Skeletal muscle tissue (tissue), 3 donors: ENCODE measurements at regions not wholly inside any gene's neighbourhood (a gene's known extent, or its start where the extent isn't known, plus 50 kb on each side); places are given as distances from the start of the nearest gene placed in this dataset.

ENCODE experiments used
- H3K27ac ChIP-seq: one replicate; pipeline ENCODE4 v1.7.0; 2013; ENCODE audit warnings: mild to moderate bottlenecking, low read depth, low read length, inconsistent platforms
- H3K27me3 ChIP-seq, 3 donors: one replicate each; pipeline ENCODE4 v1.7.0; 2013; ENCODE audit warnings: low read length in 3 of 3; ENCODE audit not compliant: control insufficient read depth in 3 of 3, insufficient read depth in 3 of 3
- H3K36me3 ChIP-seq, 3 donors: one replicate each; pipeline ENCODE4 v1.7.0; 2013; ENCODE audit warnings: low read length in 3 of 3; ENCODE audit not compliant: control insufficient read depth in 3 of 3, insufficient read depth in 3 of 3
- H3K4me1 ChIP-seq, 3 donors: one replicate each; pipeline ENCODE4 v1.7.0; 2013; ENCODE audit warnings: low read length in 3 of 3, mild to moderate bottlenecking in 3 of 3; ENCODE audit not compliant: control insufficient read depth in 3 of 3, insufficient read depth in 3 of 3
- H3K4me3 ChIP-seq, 3 donors: one replicate each; pipeline ENCODE4 v1.7.0; 2013; ENCODE audit warnings: low read length in 3 of 3
- H3K9ac ChIP-seq, 3 donors: one replicate each; pipeline ENCODE4 v1.7.0; 2013; ENCODE audit warnings: low read length in 3 of 3, mild to moderate bottlenecking in 3 of 3, moderate library complexity in 2 of 3, low read depth in 1 of 3
- H3K9me3 ChIP-seq, 3 donors: one replicate each; pipeline ENCODE4 v1.7.0; 2013; ENCODE audit warnings: low read length in 3 of 3; ENCODE audit not compliant: control insufficient read depth in 3 of 3
- donor health status: Osteomylitis.

- Histone ChIP-seq H3K36me3 (no peaks in the 10 kb centered on the region), H3K9me3 (no peaks in the 10 kb centered on the region), H3K27ac (no peak overlapping the region), H3K4me3 (no peak overlapping the region), H3K4me1 (no peaks in the 10 kb centered on the region), H3K9ac (no peak overlapping the region), H3K27me3 (peaks cover 0 to 8% (median 0%) of the 10 kb centered on the region in 3 donors)
Measured at GRCh38 chr10:117448802-117449201, 73.6 kb upstream of the PDZD8 start.

- no peaks in the 10 kb centered on the region for H3K36me3 ChIP-seq
- H3K9ac ChIP-seq: no peak overlapping the region
- peaks cover 7 to 12% (median 10%) of the 10 kb centered on the region in 3 donors for H3K4me1 ChIP-seq
- H3K27me3 ChIP-seq: peaks cover 0 to 8% (median 0%) of the 10 kb centered on the region in 3 donors
- H3K9me3 ChIP-seq: no peaks in the 10 kb centered on the region
- H3K4me3 ChIP-seq: no peak overlapping the region
- no peak overlapping the region for H3K27ac ChIP-seq
Measured at GRCh38 chr10:117445992-117446391, 70.8 kb upstream of the PDZD8 start.

- H3K36me3 ChIP-seq: no peaks in the 10 kb centered on the region
- no peaks in the 10 kb centered on the region for H3K9me3 ChIP-seq
- H3K9ac ChIP-seq: no peak overlapping the region
- H3K27me3 ChIP-seq: peaks cover 0 to 8% (median 0%) of the 10 kb centered on the region in 3 donors
- peaks cover 7 to 12% (median 10%) of the 10 kb centered on the region in 3 donors for H3K4me1 ChIP-seq
- no peak overlapping the region for H3K4me3 ChIP-seq
- no peak overlapping the region for H3K27ac ChIP-seq
Measured at GRCh38 chr10:117444497-117445040, 69.3 kb upstream of the PDZD8 start.

- Histone ChIP-seq H3K27me3 (peaks cover 0 to 8% (median 0%) of the 10 kb centered on the region in 3 donors), H3K9me3 (no peaks in the 10 kb centered on the region), H3K4me3 (no peak overlapping the region), H3K27ac (no peak overlapping the region), H3K9ac (no peak overlapping the region), H3K4me1 (peaks cover 7 to 12% (median 10%) of the 10 kb centered on the region in 3 donors), H3K36me3 (no peaks in the 10 kb centered on the region)
Measured at GRCh38 chr10:117443686-117444041, 68.4 kb upstream of the PDZD8 start.

- peak overlapping the region; percentile 37 to 63 (median 55) for H3K4me3 ChIP-seq
- H3K4me1 ChIP-seq: peaks cover 7 to 12% (median 10%) of the 10 kb centered on the region in 3 donors
- no peaks in the 10 kb centered on the region for H3K9me3 ChIP-seq
- H3K27ac ChIP-seq: no peak overlapping the region
- H3K9ac ChIP-seq: peak overlapping the region in 1 of 3 donors; percentile 16
- peaks cover 0 to 8% (median 0%) of the 10 kb centered on the region in 3 donors for H3K27me3 ChIP-seq
- no peaks in the 10 kb centered on the region for H3K36me3 ChIP-seq
Measured at GRCh38 chr10:117442944-117443685, 67.9 kb upstream of the PDZD8 start.

GRCh38 chr10:117442521-117442920, 67.3 kb upstream of the PDZD8 start:
- H3K4me3 ChIP-seq: no peak overlapping the region
- H3K27ac ChIP-seq: peak overlapping the region; percentile 12
- no peaks in the 10 kb centered on the region for H3K36me3 ChIP-seq
- H3K9me3 ChIP-seq: no peaks in the 10 kb centered on the region
- no peak overlapping the region for H3K9ac ChIP-seq
- peaks cover 0 to 8% (median 0%) of the 10 kb centered on the region in 3 donors for H3K27me3 ChIP-seq
- H3K4me1 ChIP-seq: peaks cover 7 to 12% (median 10%) of the 10 kb centered on the region in 3 donors

- no peaks in the 10 kb centered on the region for H3K36me3 ChIP-seq
- peaks cover 0 to 8% (median 0%) of the 10 kb centered on the region in 3 donors for H3K27me3 ChIP-seq
- no peak overlapping the region for H3K9ac ChIP-seq
- no peaks in the 10 kb centered on the region for H3K9me3 ChIP-seq
- peaks cover 7 to 12% (median 10%) of the 10 kb centered on the region in 3 donors for H3K4me1 ChIP-seq
- H3K4me3 ChIP-seq: no peak overlapping the region
- peak overlapping the region; percentile 12 for H3K27ac ChIP-seq
Measured at GRCh38 chr10:117441812-117442443, 66.7 kb upstream of the PDZD8 start.

- H3K9ac ChIP-seq: no peak overlapping the region
- H3K4me1 ChIP-seq: peaks cover 7 to 12% (median 10%) of the 10 kb centered on the region in 3 donors
- no peaks in the 10 kb centered on the region for H3K9me3 ChIP-seq
- H3K27ac ChIP-seq: no peak overlapping the region
- no peak overlapping the region for H3K4me3 ChIP-seq
- H3K27me3 ChIP-seq: peaks cover 0 to 13% (median 4%) of the 10 kb centered on the region in 3 donors
- H3K36me3 ChIP-seq: no peaks in the 10 kb centered on the region
Measured at GRCh38 chr10:117441361-117441760, 66.1 kb upstream of the PDZD8 start.

GRCh38 chr10:117439243-117439912, 64.1 kb upstream of the PDZD8 start:
- Histone ChIP-seq H3K9me3 (no peaks in the 10 kb centered on the region), H3K9ac (no peak overlapping the region), H3K4me3 (no peak overlapping the region), H3K36me3 (no peaks in the 10 kb centered on the region), H3K27me3 (peaks cover 2 to 11% (median 5%) of the 10 kb centered on the region in 3 donors), H3K27ac (no peak overlapping the region), H3K4me1 (peaks cover 7 to 12% (median 10%) of the 10 kb centered on the region in 3 donors)
